Body of pancreas (tissue), 4 donors: ENCODE measurements at regions not wholly inside any gene's neighbourhood (a gene's known extent, or its start where the extent isn't known, plus 50 kb on each side); places are given as distances from the start of the nearest gene placed in this dataset.

Experiments used
- ATAC-seq: fragments of 150-250 bp; one replicate; pipeline ENCODE4 v1.9.1; 2016
- DNase-seq, 4 donors: peaks; one replicate each; pipeline ENCODE4 v3.0.0-alpha.2; 2019
- H3K27ac ChIP-seq, 4 donors: fragments of 200-600 bp; sonication (generic); 1 replicate in 3 of 4; 2 replicates in 1 of 4; pipeline versions ENCODE4 v1.5.1 to v1.6.1; 2016 to 2019; ENCODE audit warnings: mild to moderate bottlenecking in 1 of 4, mixed read lengths in 1 of 4, moderate library complexity in 1 of 4
- H3K27me3 ChIP-seq, 2 donors: fragments of 200-600 bp; sonication (generic); one replicate each; pipeline ENCODE4 v1.6.0; 2016; ENCODE audit warnings: mild to moderate bottlenecking in 1 of 2
- H3K36me3 ChIP-seq, 2 donors: fragments of 200-600 bp; sonication (generic); replicated peaks in 1 of 2; 2 replicates each; pipeline ENCODE4 v1.5.1; 2016; ENCODE audit warnings: low read depth in 2 of 2; ENCODE audit not compliant: insufficient read depth in 1 of 2
- H3K4me1 ChIP-seq: fragments of 200-600 bp; sonication (generic); one replicate; pipeline ENCODE4 v1.6.0; 2016
- H3K4me3 ChIP-seq, 2 donors: fragments of 200-600 bp; sonication (generic); 1 replicate in 1 of 2; 2 replicates in 1 of 2; pipeline ENCODE4 v1.5.1; 2016 to 2019
- H3K9me3 ChIP-seq, 3 donors: fragments of 200-600 bp; sonication (generic); 1 replicate in 2 of 3; 2 replicates in 1 of 3; pipeline ENCODE4 v1.5.1; 2016
- POLR2A ChIP-seq, 3 donors: fragments of 450-650 bp; IDR thresholded peaks; one replicate each; pipeline ENCODE4 v1.6.1; 2016; ENCODE audit warnings: antibody characterized with exemption in 3 of 3, mild to moderate bottlenecking in 2 of 3
- WGBS, 2 donors: methylation state at CpG; one replicate each; pipeline ENCODE4 v1.1.5; 2017; 5-methylcytosine and 5-hydroxymethylcytosine counted together
- intact Hi-C: fragments of 100-400 bp; cut with DNase I; formaldehyde crosslinking; loops from one replicate; pipeline ENCODE4 v1.15.1; 2023
- TF ChIP-seq, protein P1 (sequence below), 7 experiments: fragments of 450-650 bp in 4 of 7; fragments of 200-600 bp in 3 of 7; sonication (generic) in 3 of 7; IDR thresholded peaks; one replicate each; pipeline ENCODE4 v1.5.1; 2016 to 2019; ENCODE audit warnings: antibody characterized with exemption in 7 of 7

DNA sequence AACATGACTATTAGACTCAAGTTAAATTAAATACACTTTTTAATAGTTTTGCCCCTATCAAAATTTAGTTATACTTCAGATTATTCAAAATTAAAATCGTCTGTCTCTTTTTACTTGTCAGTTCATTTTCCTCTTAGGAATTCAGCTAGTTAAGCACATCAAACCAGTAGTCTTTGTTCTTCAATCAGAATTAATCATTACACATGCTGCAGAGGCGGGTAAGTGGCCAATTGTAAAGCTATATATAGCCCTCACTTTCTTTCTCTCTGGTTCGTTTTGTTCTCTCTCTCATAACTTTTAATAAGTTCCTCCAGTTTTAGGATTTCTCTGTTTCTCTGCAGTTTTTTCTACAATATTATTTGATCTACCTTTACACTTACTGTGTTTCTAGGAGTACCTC, 359.1 kb upstream of the PABPC4L start:
- Histone ChIP-seq H3K9me3 (no peaks in the 10 kb centered on the region), H3K4me1 (no peaks in the 10 kb centered on the region), H3K27ac (no peak overlapping the region), H3K27me3 (no peaks in the 10 kb centered on the region), H3K4me3 (no peak overlapping the region), H3K36me3 (no peaks in the 10 kb centered on the region)
- no peak for TF ChIP-seq POLR2A (IDR thresholded peaks at IDR 0.05)
- TF ChIP-seq, protein P1, sequence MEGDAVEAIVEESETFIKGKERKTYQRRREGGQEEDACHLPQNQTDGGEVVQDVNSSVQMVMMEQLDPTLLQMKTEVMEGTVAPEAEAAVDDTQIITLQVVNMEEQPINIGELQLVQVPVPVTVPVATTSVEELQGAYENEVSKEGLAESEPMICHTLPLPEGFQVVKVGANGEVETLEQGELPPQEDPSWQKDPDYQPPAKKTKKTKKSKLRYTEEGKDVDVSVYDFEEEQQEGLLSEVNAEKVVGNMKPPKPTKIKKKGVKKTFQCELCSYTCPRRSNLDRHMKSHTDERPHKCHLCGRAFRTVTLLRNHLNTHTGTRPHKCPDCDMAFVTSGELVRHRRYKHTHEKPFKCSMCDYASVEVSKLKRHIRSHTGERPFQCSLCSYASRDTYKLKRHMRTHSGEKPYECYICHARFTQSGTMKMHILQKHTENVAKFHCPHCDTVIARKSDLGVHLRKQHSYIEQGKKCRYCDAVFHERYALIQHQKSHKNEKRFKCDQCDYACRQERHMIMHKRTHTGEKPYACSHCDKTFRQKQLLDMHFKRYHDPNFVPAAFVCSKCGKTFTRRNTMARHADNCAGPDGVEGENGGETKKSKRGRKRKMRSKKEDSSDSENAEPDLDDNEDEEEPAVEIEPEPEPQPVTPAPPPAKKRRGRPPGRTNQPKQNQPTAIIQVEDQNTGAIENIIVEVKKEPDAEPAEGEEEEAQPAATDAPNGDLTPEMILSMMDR (IDR thresholded peaks at IDR 0.05): no peak
- DNase-seq (no peak), ATAC-seq (no peak)
- intact Hi-C loops: no loop called here
- WGBS, 2 donors: 20 to 23% methylated on average over 3 of the region's 3 CpGs

DNA sequence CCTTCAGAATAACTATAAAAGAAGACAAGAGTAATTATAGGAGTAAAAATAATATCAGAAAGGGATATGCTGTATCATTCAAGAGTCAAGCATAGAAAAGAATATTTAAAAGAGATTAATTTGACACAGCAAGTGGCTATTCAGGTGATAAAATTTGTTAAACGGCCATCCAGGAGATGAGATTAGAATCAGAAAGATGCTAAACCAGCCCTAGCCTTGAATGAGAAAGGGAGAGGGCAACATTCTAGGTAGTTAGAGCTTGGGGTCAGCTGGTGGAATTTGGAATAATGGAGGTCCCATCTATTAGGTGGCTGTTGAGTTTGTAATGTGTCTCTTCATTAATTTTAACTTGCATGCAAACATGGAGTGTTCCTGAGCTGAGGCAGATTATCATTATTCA, 350.5 kb upstream of the PABPC4L start:
- no peak for DNase-seq
- no peak overlapping the region for H3K4me3 ChIP-seq
- intact Hi-C loops: no loop called here
- no peaks in the 10 kb centered on the region for H3K36me3 ChIP-seq
- H3K27ac ChIP-seq: no peak overlapping the region
- H3K27me3 ChIP-seq: no peaks in the 10 kb centered on the region
- ATAC-seq: no peak
- TF ChIP-seq POLR2A (IDR thresholded peaks at IDR 0.05): no peak
- TF ChIP-seq, protein P1 (IDR thresholded peaks at IDR 0.05): no peak
- 11 to 33% methylated on average over 1 of the region's 1 CpG for whole genome bisulfite sequencing, 2 donors
- no peaks in the 10 kb centered on the region for H3K9me3 ChIP-seq
- H3K4me1 ChIP-seq: no peaks in the 10 kb centered on the region

GRCh38 chr4:134551348-134551747, 349.8 kb upstream of the PABPC4L start:
- 63 to 71% methylated on average over 2 of the region's 2 CpGs for WGBS, 2 donors
- no peak for DNase-seq
- no peaks in the 10 kb centered on the region for H3K4me1 ChIP-seq
- H3K4me3 ChIP-seq: no peak overlapping the region
- intact Hi-C loops: no loop called here
- no peaks in the 10 kb centered on the region for H3K36me3 ChIP-seq
- no peaks in the 10 kb centered on the region for H3K27me3 ChIP-seq
- no peak for ATAC-seq
- H3K9me3 ChIP-seq: no peaks in the 10 kb centered on the region
- H3K27ac ChIP-seq: no peak overlapping the region
- no peak for TF ChIP-seq POLR2A (IDR thresholded peaks at IDR 0.05)
- TF ChIP-seq, protein P1 (IDR thresholded peaks at IDR 0.05): no peak

GRCh38 chr4:134548052-134548628, 346.6 kb upstream of the PABPC4L start:
- H3K4me3 ChIP-seq: no peak overlapping the region
- no peak overlapping the region for H3K27ac ChIP-seq
- H3K27me3 ChIP-seq: no peaks in the 10 kb centered on the region
- H3K9me3 ChIP-seq: no peaks in the 10 kb centered on the region
- no peak for ATAC-seq
- no peaks in the 10 kb centered on the region for H3K4me1 ChIP-seq
- DNase-seq: no peak
- intact Hi-C loops: no loop called here
- H3K36me3 ChIP-seq: no peaks in the 10 kb centered on the region
- TF ChIP-seq, protein P1 (IDR thresholded peaks at IDR 0.05): no peak
- TF ChIP-seq POLR2A (IDR thresholded peaks at IDR 0.05): no peak

GRCh38 chr4:134546279-134546678, 344.7 kb upstream of the PABPC4L start:
- WGBS, 2 donors: 89 to 91% methylated on average over 15 of the region's 15 CpGs
- ATAC-seq (no peak), DNase-seq (no peak)
- Histone ChIP-seq H3K36me3 (no peaks in the 10 kb centered on the region), H3K27ac (no peak overlapping the region), H3K4me3 (no peak overlapping the region), H3K27me3 (no peaks in the 10 kb centered on the region), H3K9me3 (no peaks in the 10 kb centered on the region), H3K4me1 (no peaks in the 10 kb centered on the region)
- intact Hi-C loops: no loop called here
- TF ChIP-seq, protein P1 (IDR thresholded peaks at IDR 0.05): no peak
- no peak for TF ChIP-seq POLR2A (IDR thresholded peaks at IDR 0.05)
